ENCODE measurements at regions not wholly inside any gene's neighbourhood (a gene's known extent, or its start where the extent isn't known, plus 50 kb on each side); places are given as distances from the start of the nearest gene placed in this dataset.

- TF ChIP-seq, protein P1, sequence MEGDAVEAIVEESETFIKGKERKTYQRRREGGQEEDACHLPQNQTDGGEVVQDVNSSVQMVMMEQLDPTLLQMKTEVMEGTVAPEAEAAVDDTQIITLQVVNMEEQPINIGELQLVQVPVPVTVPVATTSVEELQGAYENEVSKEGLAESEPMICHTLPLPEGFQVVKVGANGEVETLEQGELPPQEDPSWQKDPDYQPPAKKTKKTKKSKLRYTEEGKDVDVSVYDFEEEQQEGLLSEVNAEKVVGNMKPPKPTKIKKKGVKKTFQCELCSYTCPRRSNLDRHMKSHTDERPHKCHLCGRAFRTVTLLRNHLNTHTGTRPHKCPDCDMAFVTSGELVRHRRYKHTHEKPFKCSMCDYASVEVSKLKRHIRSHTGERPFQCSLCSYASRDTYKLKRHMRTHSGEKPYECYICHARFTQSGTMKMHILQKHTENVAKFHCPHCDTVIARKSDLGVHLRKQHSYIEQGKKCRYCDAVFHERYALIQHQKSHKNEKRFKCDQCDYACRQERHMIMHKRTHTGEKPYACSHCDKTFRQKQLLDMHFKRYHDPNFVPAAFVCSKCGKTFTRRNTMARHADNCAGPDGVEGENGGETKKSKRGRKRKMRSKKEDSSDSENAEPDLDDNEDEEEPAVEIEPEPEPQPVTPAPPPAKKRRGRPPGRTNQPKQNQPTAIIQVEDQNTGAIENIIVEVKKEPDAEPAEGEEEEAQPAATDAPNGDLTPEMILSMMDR (IDR thresholded peaks at IDR 0.05; ENCODE audit: insufficient read depth, low read length) = no peak
- no peak for TF ChIP-seq GABPA (IDR thresholded peaks at IDR 0.05; ENCODE audit: low read depth)
- no peak for TF ChIP-seq REST (IDR thresholded peaks at IDR 0.05; ENCODE audit: insufficient replicate concordance, low read depth)
- no peak for TF ChIP-seq POLR2AphosphoS5 (IDR thresholded peaks at IDR 0.05; ENCODE audit: low read depth)
- no peak for TF ChIP-seq SPI1 (IDR thresholded peaks at IDR 0.05; ENCODE audit: borderline replicate concordance, low read depth)
These were observed 171.8 kb upstream of the KLF7 start for GRCh38 chr2:207337234-207338219.

Data from HL-60 (cell line).